SK-N-SH treated with all-trans-retinoic acid at 6 μM for 48 hours (cell line): ENCODE measurements at regions not wholly inside any gene's neighbourhood (a gene's known extent, or its start where the extent isn't known, plus 50 kb on each side); places are given as distances from the start of the nearest gene placed in this dataset.

ENCODE experiments used
- ATAC-seq: fragments of 200-7000 bp; cut with Tn5 transposase; 3 replicates; pipeline ENCODE4 v1.9.1; 2020; ENCODE audit warnings: mild to moderate bottlenecking, moderate library complexity
- ARNTL ChIP-seq: fragments of 450-650 bp; formaldehyde crosslinking; IDR thresholded peaks from 2 replicates; pipeline ENCODE4 v1.5.0; 2020; ENCODE audit warnings: low read depth, mild to moderate bottlenecking, moderate library complexity, borderline replicate concordance
- BACH2 ChIP-seq: fragments of 250-450 bp; sonication (Bioruptor Pico); IDR thresholded peaks from 2 replicates; pipeline ENCODE4 v1.9.0; 2021; ENCODE audit warnings: mild to moderate bottlenecking, borderline replicate concordance
- CSDC2 ChIP-seq: fragments of 250-450 bp; sonication (Bioruptor Pico); IDR thresholded peaks from 2 replicates; pipeline ENCODE4 v1.5.0; 2020; ENCODE audit warnings: mild to moderate bottlenecking, moderate library complexity
- CSRNP3 ChIP-seq: fragments of 250-450 bp; sonication (Bioruptor Pico); IDR thresholded peaks from 2 replicates; pipeline ENCODE4 v1.5.1; 2021; ENCODE audit warnings: mild to moderate bottlenecking, moderate library complexity
- ESRRG ChIP-seq: fragments of 250-450 bp; sonication (Bioruptor Pico); IDR thresholded peaks from 2 replicates; pipeline ENCODE4 v1.6.1; 2021; ENCODE audit warnings: mild to moderate bottlenecking
- GLIS3 ChIP-seq: fragments of 250-450 bp; sonication (Bioruptor Pico); IDR thresholded peaks from 2 replicates; pipeline ENCODE4 v1.5.0; 2020; ENCODE audit warnings: mild to moderate bottlenecking, moderate library complexity
- ISL1 ChIP-seq: fragments of 250-450 bp; sonication (Bioruptor Pico); IDR thresholded peaks from 2 replicates; pipeline ENCODE4 v2.1.2; 2022; ENCODE audit warnings: mild to moderate bottlenecking, moderate library complexity
- OSR1 ChIP-seq: fragments of 250-450 bp; sonication (Bioruptor Pico); IDR thresholded peaks from 2 replicates; pipeline ENCODE4 v1.8.0; 2022; ENCODE audit warnings: moderate library complexity, mild to moderate bottlenecking, inconsistent platforms
- POU6F1 ChIP-seq: fragments of 250-450 bp; sonication (Bioruptor Pico); IDR thresholded peaks from 2 replicates; pipeline ENCODE4 v1.8.0; 2021; ENCODE audit warnings: low read depth, mild to moderate bottlenecking, moderate library complexity, borderline replicate concordance
- PPARA ChIP-seq: fragments of 250-450 bp; sonication (Bioruptor Pico); IDR thresholded peaks from 2 replicates; pipeline ENCODE4 v1.5.0; 2020; ENCODE audit warnings: mild to moderate bottlenecking, borderline replicate concordance
- RARB ChIP-seq: fragments of 250-450 bp; sonication (Bioruptor Pico); IDR thresholded peaks from 2 replicates; pipeline ENCODE4 v1.8.0; 2021; ENCODE audit warnings: mild to moderate bottlenecking, moderate library complexity
- SNAI2 ChIP-seq: fragments of 250-450 bp; sonication (Bioruptor Pico); IDR thresholded peaks from 2 replicates; pipeline ENCODE4 v1.5.0; 2020; ENCODE audit warnings: mild to moderate bottlenecking, moderate library complexity
- TCF4 ChIP-seq: fragments of 250-450 bp; sonication (Bioruptor Pico); IDR thresholded peaks from 2 replicates; pipeline ENCODE4 v1.8.0; 2021; ENCODE audit warnings: mild to moderate bottlenecking, moderate library complexity, borderline replicate concordance
- TOX ChIP-seq: fragments of 250-450 bp; sonication (Bioruptor Pico); IDR thresholded peaks from 2 replicates; pipeline ENCODE4 v1.8.0; 2021; ENCODE audit warnings: mild to moderate bottlenecking, moderate library complexity, borderline replicate concordance
- ZC3H10 ChIP-seq: fragments of 250-450 bp; sonication (Bioruptor Pico); IDR thresholded peaks from 2 replicates; pipeline ENCODE4 v1.5.1; 2021; ENCODE audit warnings: mild to moderate bottlenecking, moderate library complexity
- ZFP3 ChIP-seq: fragments of 250-450 bp; sonication (Bioruptor Pico); IDR thresholded peaks from 2 replicates; pipeline ENCODE4 v1.5.0; 2020; ENCODE audit warnings: mild to moderate bottlenecking, moderate library complexity
- ZFP30 ChIP-seq: fragments of 450-650 bp; formaldehyde crosslinking; IDR thresholded peaks from 2 replicates; pipeline ENCODE4 v1.5.0; 2022; ENCODE audit warnings: mild to moderate bottlenecking, moderate library complexity
- ZNF70 ChIP-seq: fragments of 450-650 bp; formaldehyde crosslinking; IDR thresholded peaks from 2 replicates; pipeline ENCODE4 v1.5.0; 2020; ENCODE audit warnings: mild to moderate bottlenecking, moderate library complexity
- ZNF8 ChIP-seq: fragments of 450-650 bp; formaldehyde crosslinking; IDR thresholded peaks from 2 replicates; pipeline ENCODE4 v1.5.0; 2020; ENCODE audit warnings: mild to moderate bottlenecking, moderate library complexity
- TF ChIP-seq, protein P1 (sequence below): fragments of 250-450 bp; sonication (Bioruptor Pico); IDR thresholded peaks from 2 replicates; pipeline ENCODE4 v1.5.0; 2020; ENCODE audit warnings: mild to moderate bottlenecking, moderate library complexity
- TF ChIP-seq, protein P2 (sequence below): fragments of 250-450 bp; sonication (Bioruptor Pico); IDR thresholded peaks from 2 replicates; pipeline ENCODE4 v1.8.0; 2020; ENCODE audit warnings: mild to moderate bottlenecking, moderate library complexity, borderline replicate concordance
- TF ChIP-seq, protein P3 (sequence below): fragments of 250-450 bp; sonication (Bioruptor Pico); IDR thresholded peaks from 2 replicates; pipeline ENCODE4 v1.5.1; 2020; ENCODE audit warnings: low read depth, mild to moderate bottlenecking, moderate library complexity

DNA sequence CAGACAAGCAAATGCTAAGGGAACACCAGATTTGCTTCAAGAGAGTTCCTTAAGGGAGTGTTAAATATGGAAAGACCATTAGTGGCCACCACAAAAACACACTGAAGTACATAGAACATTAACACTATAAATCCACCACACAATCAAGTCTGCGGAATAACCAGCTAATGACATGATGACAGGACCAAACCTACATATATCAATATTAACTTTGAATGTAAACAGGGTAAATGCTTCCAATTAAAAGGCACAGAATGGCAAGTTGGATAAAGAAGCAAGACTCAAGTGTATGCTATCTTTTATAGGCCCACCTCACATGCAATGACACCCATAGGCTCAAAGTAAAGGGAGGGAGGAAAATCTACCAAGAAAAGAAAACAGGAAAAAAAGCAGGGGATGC, 291.3 kb downstream of the COG6 start (continued):
- no peak for TF ChIP-seq CSRNP3 (CRISPR knock-in tag)
- TF ChIP-seq ZNF8 (CRISPR knock-in tag): no peak

DNA sequence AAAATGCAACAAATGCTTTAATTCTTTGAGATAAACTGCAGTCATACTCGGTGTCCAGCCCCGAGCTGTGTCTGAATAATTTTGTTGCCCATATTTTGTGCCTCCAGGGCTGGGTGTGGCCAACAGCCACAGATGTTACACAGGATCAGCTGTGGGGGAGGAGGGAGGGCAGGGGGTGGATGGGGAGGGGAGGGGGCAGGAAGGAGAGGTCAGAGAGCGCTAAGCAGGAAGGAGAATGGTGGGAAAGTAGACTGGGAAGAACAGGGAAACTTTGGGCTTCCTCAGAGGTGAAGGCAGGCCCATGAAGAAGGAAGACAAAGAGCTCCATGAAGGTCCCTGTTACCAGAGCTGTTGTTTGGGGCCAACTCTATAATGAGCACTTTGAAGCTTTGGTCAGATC, 295.8 kb downstream of the COG6 start:
- ATAC-seq: no peak
- TF ChIP-seq ESRRG (CRISPR knock-in tag) (no peak), TCF4 (CRISPR knock-in tag) (no peak), CSDC2 (CRISPR knock-in tag) (no peak), CSRNP3 (CRISPR knock-in tag) (no peak), ZNF70 (no peak), BACH2 (CRISPR knock-in tag) (no peak), PPARA (CRISPR knock-in tag) (no peak), TOX (CRISPR knock-in tag) (no peak), RARB (CRISPR knock-in tag) (no peak), ZNF8 (CRISPR knock-in tag) (no peak), ARNTL (CRISPR knock-in tag) (no peak), SNAI2 (CRISPR knock-in tag) (no peak), OSR1 (CRISPR knock-in tag) (no peak), ZFP30 (CRISPR knock-in tag) (no peak), ZFP3 (CRISPR knock-in tag) (no peak), ISL1 (CRISPR knock-in tag) (no peak), ZC3H10 (CRISPR knock-in tag) (no peak), POU6F1 (CRISPR knock-in tag) (no peak)
- TF ChIP-seq, protein P1, sequence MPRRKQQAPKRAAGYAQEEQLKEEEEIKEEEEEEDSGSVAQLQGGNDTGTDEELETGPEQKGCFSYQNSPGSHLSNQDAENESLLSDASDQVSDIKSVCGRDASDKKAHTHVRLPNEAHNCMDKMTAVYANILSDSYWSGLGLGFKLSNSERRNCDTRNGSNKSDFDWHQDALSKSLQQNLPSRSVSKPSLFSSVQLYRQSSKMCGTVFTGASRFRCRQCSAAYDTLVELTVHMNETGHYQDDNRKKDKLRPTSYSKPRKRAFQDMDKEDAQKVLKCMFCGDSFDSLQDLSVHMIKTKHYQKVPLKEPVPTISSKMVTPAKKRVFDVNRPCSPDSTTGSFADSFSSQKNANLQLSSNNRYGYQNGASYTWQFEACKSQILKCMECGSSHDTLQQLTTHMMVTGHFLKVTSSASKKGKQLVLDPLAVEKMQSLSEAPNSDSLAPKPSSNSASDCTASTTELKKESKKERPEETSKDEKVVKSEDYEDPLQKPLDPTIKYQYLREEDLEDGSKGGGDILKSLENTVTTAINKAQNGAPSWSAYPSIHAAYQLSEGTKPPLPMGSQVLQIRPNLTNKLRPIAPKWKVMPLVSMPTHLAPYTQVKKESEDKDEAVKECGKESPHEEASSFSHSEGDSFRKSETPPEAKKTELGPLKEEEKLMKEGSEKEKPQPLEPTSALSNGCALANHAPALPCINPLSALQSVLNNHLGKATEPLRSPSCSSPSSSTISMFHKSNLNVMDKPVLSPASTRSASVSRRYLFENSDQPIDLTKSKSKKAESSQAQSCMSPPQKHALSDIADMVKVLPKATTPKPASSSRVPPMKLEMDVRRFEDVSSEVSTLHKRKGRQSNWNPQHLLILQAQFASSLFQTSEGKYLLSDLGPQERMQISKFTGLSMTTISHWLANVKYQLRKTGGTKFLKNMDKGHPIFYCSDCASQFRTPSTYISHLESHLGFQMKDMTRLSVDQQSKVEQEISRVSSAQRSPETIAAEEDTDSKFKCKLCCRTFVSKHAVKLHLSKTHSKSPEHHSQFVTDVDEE (CRISPR knock-in tag): no peak
- TF ChIP-seq, protein P2, sequence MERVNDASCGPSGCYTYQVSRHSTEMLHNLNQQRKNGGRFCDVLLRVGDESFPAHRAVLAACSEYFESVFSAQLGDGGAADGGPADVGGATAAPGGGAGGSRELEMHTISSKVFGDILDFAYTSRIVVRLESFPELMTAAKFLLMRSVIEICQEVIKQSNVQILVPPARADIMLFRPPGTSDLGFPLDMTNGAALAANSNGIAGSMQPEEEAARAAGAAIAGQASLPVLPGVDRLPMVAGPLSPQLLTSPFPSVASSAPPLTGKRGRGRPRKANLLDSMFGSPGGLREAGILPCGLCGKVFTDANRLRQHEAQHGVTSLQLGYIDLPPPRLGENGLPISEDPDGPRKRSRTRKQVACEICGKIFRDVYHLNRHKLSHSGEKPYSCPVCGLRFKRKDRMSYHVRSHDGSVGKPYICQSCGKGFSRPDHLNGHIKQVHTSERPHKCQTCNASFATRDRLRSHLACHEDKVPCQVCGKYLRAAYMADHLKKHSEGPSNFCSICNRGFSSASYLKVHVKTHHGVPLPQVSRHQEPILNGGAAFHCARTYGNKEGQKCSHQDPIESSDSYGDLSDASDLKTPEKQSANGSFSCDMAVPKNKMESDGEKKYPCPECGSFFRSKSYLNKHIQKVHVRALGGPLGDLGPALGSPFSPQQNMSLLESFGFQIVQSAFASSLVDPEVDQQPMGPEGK: no peak

DNA sequence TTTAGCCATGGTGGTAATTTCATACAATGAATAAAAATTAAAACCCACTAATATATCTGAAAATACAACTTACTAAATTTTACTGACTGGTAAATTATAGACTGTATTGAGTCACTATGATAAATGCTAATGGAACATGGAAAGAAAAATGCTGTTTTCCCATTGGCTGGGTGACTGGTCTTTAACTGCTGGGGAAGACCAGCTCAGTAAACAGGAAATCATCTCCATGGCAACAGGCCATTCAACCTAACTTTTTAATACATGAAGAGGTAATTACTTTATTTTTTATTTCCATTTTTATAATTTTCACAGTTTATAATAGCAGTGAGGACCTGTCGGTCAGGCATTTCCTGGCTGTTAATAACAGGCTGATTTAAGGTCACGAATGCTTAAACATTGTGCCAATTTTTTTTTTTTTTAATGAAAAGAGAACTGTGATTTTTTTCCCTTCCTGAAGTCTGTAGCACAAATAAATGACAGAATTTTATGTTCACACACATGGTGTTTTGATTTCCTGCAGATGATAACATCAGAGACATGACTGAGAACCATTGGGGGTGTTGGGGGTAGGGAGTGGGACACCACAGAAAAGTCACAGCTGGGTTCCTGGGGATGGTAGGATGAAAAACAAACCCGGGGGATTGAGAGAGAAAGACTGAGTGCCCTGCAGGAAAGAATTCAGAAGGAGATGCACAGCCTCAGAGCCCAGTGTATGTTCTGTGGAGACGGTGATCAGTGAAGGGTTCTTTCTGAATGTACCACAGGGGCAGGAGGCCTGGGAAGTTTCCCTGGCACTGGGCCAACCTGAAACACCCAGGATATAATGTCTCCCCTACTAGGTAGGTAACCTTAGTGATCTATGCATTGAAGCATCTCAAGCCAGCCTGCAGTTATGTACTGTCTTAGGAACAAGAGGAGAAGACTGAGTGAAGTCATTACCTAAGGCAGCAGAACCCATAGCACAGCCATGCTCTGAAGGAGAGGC, 297.1 kb downstream of the COG6 start:
- peak; percentile 43; the same call in 2 of the 3 replicates for ATAC-seq
- TF ChIP-seq ZNF8 (CRISPR knock-in tag) (no peak), GLIS3 (CRISPR knock-in tag) (no peak), OSR1 (CRISPR knock-in tag) (no peak), ZFP3 (CRISPR knock-in tag) (no peak), PPARA (CRISPR knock-in tag) (no peak), RARB (CRISPR knock-in tag) (no peak), TCF4 (CRISPR knock-in tag) (no peak)
- TF ChIP-seq, protein P3, sequence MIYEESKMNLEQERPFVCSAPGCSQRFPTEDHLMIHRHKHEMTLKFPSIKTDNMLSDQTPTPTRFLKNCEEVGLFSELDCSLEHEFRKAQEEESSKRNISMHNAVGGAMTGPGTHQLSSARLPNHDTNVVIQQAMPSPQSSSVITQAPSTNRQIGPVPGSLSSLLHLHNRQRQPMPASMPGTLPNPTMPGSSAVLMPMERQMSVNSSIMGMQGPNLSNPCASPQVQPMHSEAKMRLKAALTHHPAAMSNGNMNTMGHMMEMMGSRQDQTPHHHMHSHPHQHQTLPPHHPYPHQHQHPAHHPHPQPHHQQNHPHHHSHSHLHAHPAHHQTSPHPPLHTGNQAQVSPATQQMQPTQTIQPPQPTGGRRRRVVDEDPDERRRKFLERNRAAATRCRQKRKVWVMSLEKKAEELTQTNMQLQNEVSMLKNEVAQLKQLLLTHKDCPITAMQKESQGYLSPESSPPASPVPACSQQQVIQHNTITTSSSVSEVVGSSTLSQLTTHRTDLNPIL (CRISPR knock-in tag): no peak
- TF ChIP-seq, protein P2: no peak
